DMS53 treated with DMSO at 0.1 percent for 48 hours (cell line): ENCODE measurements at regions not wholly inside any gene's neighbourhood (a gene's known extent, or its start where the extent isn't known, plus 50 kb on each side); places are given as distances from the start of the nearest gene placed in this dataset.
A peak's percentile ranks its signal among the peaks of the same experiment; 100 is the strongest.
"Not testable (repeated sequence)": the region's sequence is repeated elsewhere in the genome, so short reads cannot be mapped to it uniquely, and the experiment has no call there.

Experiments
- DNase-seq: peaks from one replicate; lab custom pipeline; 2025; ENCODE audit not compliant: unreplicated experiment; lab: John Stamatoyannopoulos, UW

DNA sequence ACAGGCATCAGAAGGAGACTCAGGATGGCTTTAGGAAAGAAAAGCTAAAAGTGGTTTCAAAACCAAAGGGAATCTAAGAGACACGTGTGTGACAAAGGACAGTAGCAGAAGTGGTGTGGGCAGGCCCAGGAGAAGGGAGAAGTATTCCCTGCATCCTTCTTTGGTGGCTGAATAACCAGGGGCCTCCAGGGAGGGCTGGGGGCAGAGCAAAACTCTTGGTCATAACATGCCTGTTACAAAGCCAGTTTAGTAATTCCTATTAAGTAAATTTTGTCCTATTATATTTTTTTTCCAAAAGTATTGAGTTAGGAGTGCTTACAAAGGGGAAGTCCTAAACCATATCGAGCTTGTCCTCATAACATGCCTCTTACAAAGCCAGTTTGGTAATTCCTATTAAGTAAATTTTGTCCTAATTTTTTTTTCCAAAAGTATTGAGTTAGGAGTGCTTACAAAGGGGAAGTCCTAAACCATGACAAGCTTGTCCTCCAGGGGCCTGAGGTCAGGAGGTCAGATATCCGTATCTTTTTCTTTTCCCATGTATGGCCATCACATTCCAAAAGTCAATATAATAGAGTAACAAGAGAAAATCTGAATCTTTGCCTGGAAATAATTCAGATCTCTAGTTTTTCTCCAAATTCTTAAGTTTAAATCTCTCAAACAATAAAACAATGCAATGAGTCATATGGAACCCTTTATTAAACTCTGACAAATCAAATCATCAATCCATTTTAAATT, 509.2 kb downstream of the LTN1 start:
- no peak for DNase-seq

DNA sequence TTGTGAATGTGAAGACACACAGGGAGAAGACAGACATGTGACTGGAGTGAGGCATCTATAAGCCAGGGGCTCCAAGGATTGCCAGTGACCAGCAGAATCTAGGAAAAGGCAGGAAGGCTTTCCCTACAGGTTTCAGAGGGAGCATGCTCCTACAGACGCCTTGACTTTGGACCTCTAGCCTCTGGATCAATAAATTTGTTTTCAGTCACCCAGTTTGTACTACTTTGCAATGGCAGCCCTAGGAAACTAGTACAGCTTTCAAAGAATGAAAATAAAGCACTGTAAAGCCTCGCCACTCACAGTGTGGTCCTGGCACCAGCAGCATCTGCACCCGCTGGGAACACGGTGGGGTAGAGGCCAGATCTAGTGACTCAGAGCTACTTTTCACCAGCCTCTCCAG, 510.0 kb downstream of the LTN1 start:
- no peak for DNase-seq

DNA sequence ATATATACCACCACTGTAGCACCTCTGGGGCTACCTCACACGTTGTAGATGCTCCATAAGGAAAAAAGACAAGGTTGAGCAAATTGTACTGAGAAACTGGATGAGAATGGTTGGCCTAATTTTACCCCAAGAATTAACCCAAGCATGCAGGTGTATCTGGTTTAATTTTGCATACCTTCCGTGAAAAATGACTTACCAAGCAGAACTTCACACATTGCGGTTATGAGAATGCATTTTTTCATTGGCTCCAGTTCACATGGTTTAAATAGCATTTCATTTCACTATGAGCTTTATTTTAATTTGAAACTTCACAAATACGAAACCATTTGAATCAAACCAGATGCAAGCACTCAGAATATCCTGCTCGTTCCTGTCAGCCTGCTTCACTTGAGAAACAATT, 512.2 kb downstream of the LTN1 start:
- DNase-seq: no peak

GRCh38 chr21:28473530-28474220, 519.0 kb downstream of the LTN1 start:
- DNase-seq: no peak

DNA sequence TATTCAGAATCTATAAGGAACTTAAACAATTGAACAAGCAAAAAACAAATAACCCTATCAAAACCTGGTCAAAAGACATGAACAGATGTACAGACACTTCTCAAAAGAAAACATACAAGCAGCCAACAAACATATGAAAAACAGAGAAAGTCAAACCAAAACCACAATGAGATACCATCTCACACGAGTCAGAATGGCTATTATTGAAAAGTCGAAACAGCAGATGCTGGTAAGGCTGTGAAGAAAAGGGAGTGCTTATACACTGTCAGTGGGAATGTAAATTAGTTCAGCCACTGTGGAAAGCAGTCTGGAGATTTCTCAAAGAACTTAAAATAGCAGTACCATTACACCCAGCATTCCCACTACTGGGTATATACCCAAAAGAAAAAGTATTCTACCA, 520.1 kb downstream of the LTN1 start:
- not testable (repeated sequence) for DNase-seq

DNA sequence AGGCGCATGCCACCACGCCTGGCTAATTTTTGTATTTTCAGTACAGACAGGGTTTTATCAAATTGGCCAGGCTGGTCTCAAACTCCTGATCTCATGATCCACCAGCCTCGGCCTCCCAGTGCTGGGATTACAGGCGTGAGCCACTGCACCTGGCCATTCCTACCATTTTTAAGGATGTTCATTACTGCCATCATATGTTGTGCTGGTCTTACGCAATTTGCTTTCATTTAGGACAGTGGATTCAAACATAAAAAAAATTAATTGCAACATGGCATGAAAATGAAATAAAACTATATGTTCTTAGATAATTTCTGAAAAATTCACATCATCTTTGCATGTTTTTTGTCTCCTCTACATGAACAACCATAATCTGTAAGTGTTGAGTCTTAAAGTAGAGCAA, 527.7 kb downstream of the LTN1 start:
- DNase-seq: no peak

DNA sequence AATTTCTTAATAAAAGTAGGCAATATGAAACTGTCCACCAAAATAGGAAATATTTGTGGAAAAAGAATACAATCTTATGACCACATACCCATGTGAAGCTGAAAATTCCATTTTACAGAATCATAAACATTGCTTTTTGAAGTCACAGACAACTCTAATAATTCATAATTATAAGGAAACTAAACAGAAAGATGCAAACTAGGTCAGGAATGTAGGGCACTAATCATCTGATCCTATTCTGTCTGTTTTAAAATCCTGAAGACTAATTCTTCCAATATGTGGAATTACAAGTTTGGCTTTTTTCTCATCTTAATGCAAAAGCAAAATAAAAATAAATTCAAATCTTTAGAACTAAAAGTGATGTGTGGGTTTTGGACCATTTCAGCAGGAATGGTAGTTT, 528.6 kb downstream of the LTN1 start:
- no peak for DNase-seq

DNA sequence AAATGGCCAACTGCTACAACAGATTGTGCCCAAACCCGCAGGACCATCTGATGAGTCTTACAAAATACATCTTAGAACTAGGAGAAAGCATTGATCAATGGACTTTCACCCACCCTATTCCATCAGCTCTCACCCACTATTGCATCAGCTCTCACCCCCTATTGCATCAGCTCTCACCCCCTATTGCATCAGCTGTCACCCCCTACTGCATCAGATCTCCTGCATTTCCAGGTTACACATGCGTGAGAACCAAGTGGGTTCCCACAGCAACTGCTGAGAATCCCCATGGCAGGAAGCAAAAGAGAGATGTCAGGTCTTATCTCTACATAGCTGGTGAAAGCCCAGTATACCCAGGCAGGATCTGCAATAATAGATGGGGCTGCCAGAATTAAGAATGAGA, 533.5 kb downstream of the LTN1 start:
- no peak for DNase-seq

- no peak for DNase-seq
These were observed 534.2 kb downstream of the LTN1 start for GRCh38 chr21:28458446-28458845.

DNA sequence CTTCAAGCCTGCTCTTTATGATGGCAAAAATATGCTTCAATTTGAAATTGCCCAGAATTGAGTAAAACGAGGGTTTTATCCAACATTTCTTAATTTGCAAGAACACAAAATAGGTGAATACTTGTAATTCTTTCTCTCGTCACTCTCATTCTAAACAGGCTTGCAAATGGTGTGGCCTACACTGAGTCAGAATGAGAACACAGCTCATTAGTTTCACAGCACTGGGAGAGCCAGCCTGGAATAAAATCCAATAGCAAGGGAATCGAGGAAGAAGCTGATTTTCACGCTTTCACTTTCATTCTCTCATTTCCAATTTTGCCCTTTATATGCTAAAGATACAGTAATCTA, 537.5 kb downstream of the LTN1 start:
- DNase-seq: no peak

DNA sequence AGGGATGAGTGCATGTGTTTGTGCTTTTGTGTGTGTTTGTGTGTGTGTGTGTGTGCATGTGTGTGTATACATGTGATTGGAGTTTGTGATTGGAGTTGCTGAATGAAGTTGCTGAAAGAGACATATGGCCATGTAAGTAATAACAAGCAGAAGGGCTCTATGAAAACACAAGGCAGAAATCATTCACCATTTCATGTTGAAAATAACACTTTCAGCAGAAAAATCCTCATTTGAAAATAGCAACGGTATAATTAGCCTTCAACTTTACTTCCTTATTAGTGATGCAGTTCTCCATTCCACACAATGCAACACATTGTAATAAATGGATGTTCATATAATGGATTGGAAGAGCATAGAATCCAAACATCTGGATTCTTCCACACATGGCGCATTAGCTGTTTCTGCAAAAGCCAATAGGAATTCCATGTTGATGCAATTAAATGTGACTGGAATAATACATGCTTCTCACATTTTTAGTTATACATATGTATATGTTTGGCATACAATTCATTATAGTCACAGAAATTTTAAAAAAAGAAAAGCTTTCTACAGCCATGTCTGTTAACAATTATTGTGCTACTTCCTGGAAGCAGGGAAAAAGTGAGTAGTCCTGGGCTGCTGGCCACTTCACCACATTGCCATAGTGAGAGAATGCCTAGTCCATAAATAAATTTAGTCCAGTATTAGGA, 538.0 kb downstream of the LTN1 start:
- DNase-seq: no peak

- DNase-seq: no peak
These were observed 545.2 kb downstream of the LTN1 start for GRCh38 chr21:28447462-28447861.

DNA sequence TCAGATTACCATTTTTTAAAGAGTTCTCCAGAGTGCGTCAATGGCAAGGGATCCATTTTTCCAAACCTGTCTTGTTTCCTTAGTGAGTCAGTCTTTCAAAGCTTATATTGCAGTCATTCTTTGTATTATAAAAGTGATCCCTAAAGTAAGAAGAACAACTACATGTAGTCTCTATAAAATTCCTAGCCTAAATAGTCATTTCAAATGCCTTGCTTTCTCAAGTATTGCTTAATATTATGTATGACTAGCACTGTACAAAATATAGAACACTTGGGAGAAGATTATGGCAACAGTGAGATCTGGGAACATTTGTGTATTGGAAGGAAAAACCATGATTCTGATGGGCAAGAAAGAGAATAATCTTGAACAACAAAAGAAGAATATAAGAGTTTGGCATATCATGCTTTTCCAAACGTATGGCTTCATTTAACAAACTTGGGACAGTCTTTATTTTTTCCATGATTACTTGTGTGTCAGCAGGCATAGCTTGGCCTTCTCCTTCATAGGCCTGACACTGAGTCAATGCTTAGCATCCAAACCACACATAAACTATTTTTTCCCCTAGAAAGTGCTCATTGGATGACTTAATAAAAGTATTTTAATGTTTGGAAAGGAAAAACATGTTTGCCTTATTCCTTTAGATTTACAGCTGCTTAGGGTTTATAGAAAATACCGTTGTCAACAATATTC, 547.4 kb downstream of the LTN1 start:
- no peak for DNase-seq

GRCh38 chr21:28444557-28444956, 548.1 kb downstream of the LTN1 start:
- DNase-seq: no peak

GRCh38 chr21:28444111-28444510, 548.6 kb downstream of the LTN1 start:
- DNase-seq: no peak

- no peak for DNase-seq
These were observed 550.1 kb downstream of the LTN1 start for GRCh38 chr21:28442624-28443023.

- DNase-seq: no peak
These were observed 550.6 kb downstream of the LTN1 start for GRCh38 chr21:28442085-28442484.

GRCh38 chr21:28439788-28440187, 552.9 kb downstream of the LTN1 start:
- DNase-seq: no peak

DNA sequence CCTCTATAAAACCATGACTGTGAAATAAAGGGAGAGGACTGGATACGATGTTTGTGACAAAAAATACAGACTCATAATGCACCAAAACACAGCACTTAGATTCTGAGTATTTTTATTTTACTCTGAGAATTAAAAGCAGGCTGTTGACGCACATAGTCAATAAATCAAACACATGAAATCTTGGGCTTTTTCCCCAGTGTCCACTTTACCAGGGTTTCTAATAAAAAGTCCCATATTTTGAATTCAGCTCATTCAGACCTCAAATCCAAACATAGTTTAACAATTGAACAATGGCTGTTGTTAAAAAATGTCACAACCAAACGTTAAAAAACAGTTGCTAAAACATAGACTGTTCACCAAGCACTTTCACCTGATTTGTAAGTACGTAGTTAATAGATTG, 553.4 kb downstream of the LTN1 start:
- DNase-seq: no peak

GRCh38 chr21:28437061-28437460, 555.6 kb downstream of the LTN1 start:
- DNase-seq: no peak

GRCh38 chr21:28436286-28436932, 556.3 kb downstream of the LTN1 start:
- DNase-seq: peak; percentile 8
